OCI-LY1 (cell line): ENCODE measurements at regions not wholly inside any gene's neighbourhood (a gene's known extent, or its start where the extent isn't known, plus 50 kb on each side); places are given as distances from the start of the nearest gene placed in this dataset.

Experiments
- CTCF ChIP-seq: fragments of 200-600 bp; sonication (generic), shearing (Covaris generic); IDR thresholded peaks from 2 replicates; pipeline ENCODE4 v1.5.1; 2017; ENCODE audit warnings: mild to moderate bottlenecking, antibody characterized with exemption, low read length, moderate library complexity, mixed read lengths
- EZH2 ChIP-seq: fragments of 200-600 bp; sonication (generic), shearing (Covaris generic); IDR thresholded peaks from 2 replicates; pipeline ENCODE4 v1.8.0; 2017; ENCODE audit warnings: borderline replicate concordance, mixed run types, mild to moderate bottlenecking, antibody characterized with exemption, low read length, moderate library complexity, mixed read lengths

- TF ChIP-seq CTCF: no peak
- TF ChIP-seq EZH2: no peak
Observed at GRCh38 chr4:116323606-116324005, 761.8 kb downstream of the TRAM1L1 start.
